Left lung (tissue), 4 donors: ENCODE measurements at regions not wholly inside any gene's neighbourhood (a gene's known extent, or its start where the extent isn't known, plus 50 kb on each side); places are given as distances from the start of the nearest gene placed in this dataset.
A peak's percentile ranks its signal among the peaks of the same experiment; 100 is the strongest.

Experiments used
- ATAC-seq: fragments of 200-7000 bp; cut with Tn5 transposase; one replicate; pipeline ENCODE4 v1.9.1; 2020; ENCODE audit warnings: moderate library complexity
- DNase-seq, 4 donors: peaks; one replicate each; pipeline ENCODE4 v3.0.0-alpha.2; 2013 to 2020
- H3K27ac ChIP-seq, 2 donors: fragments of 200-600 bp; sonication (generic) in 1 of 2; one replicate each; pipeline versions ENCODE4 v1.5.0 to v1.8.0; 2020 to 2021
- H3K27me3 ChIP-seq, 2 donors: fragments of 200-600 bp; sonication (generic) in 1 of 2; one replicate each; pipeline versions ENCODE4 v1.5.0 to v1.8.0; 2020 to 2021
- H3K36me3 ChIP-seq, 2 donors: fragments of 200-600 bp; sonication (generic) in 1 of 2; one replicate each; pipeline versions ENCODE4 v1.5.0 to v1.8.0; 2020 to 2021
- H3K4me1 ChIP-seq, 2 donors: fragments of 200-600 bp; one replicate each; pipeline ENCODE4 v1.8.0; 2021
- H3K4me3 ChIP-seq, 2 donors: fragments of 200-600 bp; sonication (generic) in 1 of 2; one replicate each; pipeline versions ENCODE4 v1.5.0 to v1.8.0; 2020 to 2021; ENCODE audit warnings: mild to moderate bottlenecking in 1 of 2
- H3K9me3 ChIP-seq, 2 donors: fragments of 200-600 bp; sonication (generic) in 1 of 2; one replicate each; pipeline versions ENCODE4 v1.5.0 to v1.8.0; 2020 to 2021
- intact Hi-C, 2 donors: fragments of 100-400 bp; cut with DNase I; formaldehyde crosslinking; loops; one replicate each; pipeline versions ENCODE4 v1.11.2 to v1.14.2; 2022
- TF ChIP-seq, protein P1 (sequence below), 2 donors: fragments of 200-600 bp; sonication (generic) in 1 of 2; IDR thresholded peaks; one replicate each; pipeline versions ENCODE4 v1.5.0 to v1.8.0; 2021; ENCODE audit warnings: antibody characterized with exemption in 2 of 2
- donor health status: DM: no; HTN: yes; CAD: no.
- donor health status: DM: no; HTN: no; CAD: no.

GRCh38 chr13:44015118-44015517, 135.4 kb downstream of the LACC1 start:
- H3K27me3 ChIP-seq, result no peaks in the 10 kb centered on the region
- ATAC-seq (no peak), DNase-seq (no peak)
- H3K9me3 ChIP-seq, result no peaks in the 10 kb centered on the region
- intact Hi-C loops, result no loop called here
- H3K27ac ChIP-seq, result no peak overlapping the region
- H3K4me3 ChIP-seq, result no peak overlapping the region
- TF ChIP-seq, protein P1, sequence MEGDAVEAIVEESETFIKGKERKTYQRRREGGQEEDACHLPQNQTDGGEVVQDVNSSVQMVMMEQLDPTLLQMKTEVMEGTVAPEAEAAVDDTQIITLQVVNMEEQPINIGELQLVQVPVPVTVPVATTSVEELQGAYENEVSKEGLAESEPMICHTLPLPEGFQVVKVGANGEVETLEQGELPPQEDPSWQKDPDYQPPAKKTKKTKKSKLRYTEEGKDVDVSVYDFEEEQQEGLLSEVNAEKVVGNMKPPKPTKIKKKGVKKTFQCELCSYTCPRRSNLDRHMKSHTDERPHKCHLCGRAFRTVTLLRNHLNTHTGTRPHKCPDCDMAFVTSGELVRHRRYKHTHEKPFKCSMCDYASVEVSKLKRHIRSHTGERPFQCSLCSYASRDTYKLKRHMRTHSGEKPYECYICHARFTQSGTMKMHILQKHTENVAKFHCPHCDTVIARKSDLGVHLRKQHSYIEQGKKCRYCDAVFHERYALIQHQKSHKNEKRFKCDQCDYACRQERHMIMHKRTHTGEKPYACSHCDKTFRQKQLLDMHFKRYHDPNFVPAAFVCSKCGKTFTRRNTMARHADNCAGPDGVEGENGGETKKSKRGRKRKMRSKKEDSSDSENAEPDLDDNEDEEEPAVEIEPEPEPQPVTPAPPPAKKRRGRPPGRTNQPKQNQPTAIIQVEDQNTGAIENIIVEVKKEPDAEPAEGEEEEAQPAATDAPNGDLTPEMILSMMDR (IDR thresholded peaks at IDR 0.05), result no peak
- no peaks in the 10 kb centered on the region for H3K36me3 ChIP-seq
- H3K4me1 ChIP-seq, result no peaks in the 10 kb centered on the region

- DNase-seq, result no peak
- Histone ChIP-seq H3K36me3 (no peaks in the 10 kb centered on the region), H3K27ac (no peak overlapping the region), H3K27me3 (no peaks in the 10 kb centered on the region), H3K9me3 (no peaks in the 10 kb centered on the region), H3K4me3 (no peak overlapping the region), H3K4me1 (no peaks in the 10 kb centered on the region)
- TF ChIP-seq, protein P1 (IDR thresholded peaks at IDR 0.05), result no peak
- no peak for ATAC-seq
- intact Hi-C loops, result no loop called here
These were observed 136.1 kb downstream of the LACC1 start for GRCh38 chr13:44015811-44016210.

DNA sequence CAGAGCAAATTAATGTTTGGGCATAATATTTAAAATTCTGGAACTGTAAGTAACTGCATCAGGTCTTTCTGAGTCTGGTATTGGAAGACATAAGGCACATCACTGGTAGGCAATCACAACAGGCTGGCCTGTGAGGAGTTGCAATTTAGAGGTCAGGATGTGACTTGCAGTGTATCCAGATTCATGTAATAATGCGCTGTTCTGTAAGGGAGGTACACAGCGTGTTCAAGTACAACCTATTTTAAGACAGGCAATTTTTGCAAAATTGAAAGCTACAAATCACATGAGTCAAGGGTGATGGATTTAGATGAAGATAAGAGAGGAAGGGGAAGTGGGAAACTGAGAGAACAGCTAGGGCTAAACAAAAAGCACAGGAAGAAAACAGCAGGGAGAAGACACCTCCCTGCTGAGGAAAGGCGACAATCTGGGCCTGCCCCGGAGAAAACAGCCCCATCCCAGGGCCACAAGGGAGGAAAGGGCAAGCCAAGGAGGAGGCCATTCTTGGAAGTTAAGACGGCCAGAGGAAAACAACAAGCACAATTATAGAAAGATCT, 138.1 kb downstream of the LACC1 start:
- TF ChIP-seq, protein P1 (IDR thresholded peaks at IDR 0.05), result no peak
- Histone ChIP-seq H3K4me1 (no peaks in the 10 kb centered on the region), H3K27ac (peak overlapping the region in 1 of 2 donors; percentile 30), H3K36me3 (no peaks in the 10 kb centered on the region), H3K4me3 (no peak overlapping the region), H3K9me3 (no peaks in the 10 kb centered on the region), H3K27me3 (no peaks in the 10 kb centered on the region)
- ATAC-seq (no peak), DNase-seq (no peak)
- intact Hi-C loops, result no loop called here

DNA sequence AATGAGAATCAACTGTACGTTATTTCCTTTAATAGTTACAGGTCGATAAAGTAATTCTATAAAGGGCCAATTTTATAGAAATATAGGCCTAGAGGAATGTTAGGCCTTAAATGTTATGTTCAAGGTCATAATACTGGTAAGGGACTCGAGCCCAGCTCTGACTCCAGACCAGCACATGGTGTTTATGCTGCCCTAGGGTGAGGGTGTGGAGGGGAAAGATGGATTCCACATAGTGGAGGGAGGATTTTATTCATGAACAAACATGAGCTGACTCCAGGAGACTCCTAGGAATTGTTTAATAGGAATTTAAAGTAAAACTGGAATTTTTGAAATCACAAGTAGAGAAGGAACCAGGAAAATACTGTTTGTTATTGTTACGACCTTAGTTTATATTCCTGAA, 139.9 kb downstream of the LACC1 start:
- H3K9me3 ChIP-seq, result no peaks in the 10 kb centered on the region
- no peaks in the 10 kb centered on the region for H3K27me3 ChIP-seq
- H3K4me3 ChIP-seq, result no peak overlapping the region
- no peaks in the 10 kb centered on the region for H3K36me3 ChIP-seq
- H3K4me1 ChIP-seq, result no peaks in the 10 kb centered on the region
- intact Hi-C loops, result no loop called here
- ATAC-seq (no peak), DNase-seq (no peak)
- no peak overlapping the region for H3K27ac ChIP-seq
- TF ChIP-seq, protein P1 (IDR thresholded peaks at IDR 0.05), result no peak

DNA sequence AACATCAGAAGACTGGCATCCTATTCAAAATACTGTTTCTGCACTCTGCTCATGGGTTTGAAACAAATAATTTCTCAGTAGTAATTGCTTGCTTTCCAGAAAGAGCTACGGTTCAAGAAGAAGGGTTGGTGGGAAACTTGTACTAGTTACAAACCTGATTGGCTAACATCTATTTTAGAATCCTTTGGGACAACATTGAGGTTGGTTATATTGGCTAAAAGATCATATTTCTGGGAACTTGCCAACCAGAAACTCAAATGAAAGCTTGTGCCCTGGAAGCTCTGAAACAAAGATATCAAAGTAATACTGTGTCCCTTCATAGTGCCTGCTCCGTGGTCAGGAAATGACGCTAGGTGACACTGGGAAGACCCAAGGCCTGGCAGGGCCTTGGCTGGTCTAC, 141.7 kb downstream of the LACC1 start:
- no peaks in the 10 kb centered on the region for H3K36me3 ChIP-seq
- no peak overlapping the region for H3K27ac ChIP-seq
- DNase-seq (no peak), ATAC-seq (no peak)
- TF ChIP-seq, protein P1 (IDR thresholded peaks at IDR 0.05), result no peak
- intact Hi-C loops, result no loop called here
- H3K27me3 ChIP-seq, result no peaks in the 10 kb centered on the region
- H3K4me1 ChIP-seq, result no peaks in the 10 kb centered on the region
- H3K4me3 ChIP-seq, result no peak overlapping the region
- H3K9me3 ChIP-seq, result no peaks in the 10 kb centered on the region
